ENCODE measurements at regions not wholly inside any gene's neighbourhood (a gene's known extent, or its start where the extent isn't known, plus 50 kb on each side); places are given as distances from the start of the nearest gene placed in this dataset.
"Not testable (repeated sequence)": the region's sequence is repeated elsewhere in the genome, so short reads cannot be mapped to it uniquely, and the experiment has no call there.

- no peak for DNase-seq (ENCODE audit: low read depth)
Measured at GRCh38 chr6:1445650-1446330, 56.4 kb downstream of the FOXF2 start.

- DNase-seq (ENCODE audit: low read depth) = no peak
Measured at GRCh38 chr6:1449896-1450295, 60.5 kb downstream of the FOXF2 start.

GRCh38 chr6:1453024-1453423 lies 63.6 kb downstream of the FOXF2 start:
- DNase-seq (ENCODE audit: low read depth) = no peak

- DNase-seq (ENCODE audit: low read depth) = not testable (repeated sequence)
Measured at GRCh38 chr6:1456816-1457215, 67.4 kb downstream of the FOXF2 start.

GRCh38 chr6:1461207-1461606 lies 71.8 kb downstream of the FOXF2 start:
- peak; percentile 97 for DNase-seq (ENCODE audit: low read depth)

GRCh38 chr6:1461736-1462135 lies 72.4 kb downstream of the FOXF2 start:
- DNase-seq (ENCODE audit: low read depth) = no peak

- DNase-seq (ENCODE audit: low read depth) = no peak
Measured at GRCh38 chr6:1463275-1463674, 73.9 kb downstream of the FOXF2 start.

- no peak for DNase-seq (ENCODE audit: low read depth)
Measured at GRCh38 chr6:1463751-1464426, 74.5 kb downstream of the FOXF2 start.

GRCh38 chr6:1464781-1465370 lies 75.5 kb downstream of the FOXF2 start:
- DNase-seq (ENCODE audit: low read depth) = no peak

GRCh38 chr6:1468126-1468525 lies 78.8 kb downstream of the FOXF2 start:
- DNase-seq (ENCODE audit: low read depth) = no peak

GRCh38 chr6:1470040-1470439 lies 80.7 kb downstream of the FOXF2 start:
- DNase-seq (ENCODE audit: low read depth) = no peak

GRCh38 chr6:1472643-1473042 lies 83.3 kb downstream of the FOXF2 start:
- DNase-seq (ENCODE audit: low read depth) = no peak

- peak; percentile 20 for DNase-seq (ENCODE audit: low read depth)
Measured at GRCh38 chr6:1473166-1473565, 83.8 kb downstream of the FOXF2 start.

- DNase-seq (ENCODE audit: low read depth) = no peak
Measured at GRCh38 chr6:1473598-1473997, 84.2 kb downstream of the FOXF2 start.

- DNase-seq (ENCODE audit: low read depth) = no peak
Measured at GRCh38 chr6:1474205-1474604, 84.8 kb downstream of the FOXF2 start.

GRCh38 chr6:1475174-1475573 lies 85.8 kb downstream of the FOXF2 start:
- no peak for DNase-seq (ENCODE audit: low read depth)

- DNase-seq (ENCODE audit: low read depth) = no peak
Measured at GRCh38 chr6:1477432-1478090, 88.2 kb downstream of the FOXF2 start.

- DNase-seq (ENCODE audit: low read depth) = not testable (repeated sequence)
Measured at GRCh38 chr6:1478163-1478826, 88.9 kb downstream of the FOXF2 start.

- DNase-seq (ENCODE audit: low read depth) = peak; percentile 75
Measured at GRCh38 chr6:1479095-1479494, 89.7 kb downstream of the FOXF2 start.

GRCh38 chr6:1479601-1480221 lies 90.3 kb downstream of the FOXF2 start:
- DNase-seq (ENCODE audit: low read depth) = no peak

- DNase-seq (ENCODE audit: low read depth) = peak; percentile 100
Measured at GRCh38 chr6:1481286-1481685, 91.9 kb downstream of the FOXF2 start.

Data from M059J (cell line).